Stimulated activated naive CD8-positive, alpha-beta T cell treated with anti-CD3 and anti-CD28 coated beads, Interleukin-15, Interleukin-2, amounts not matched to agents 100 ng/mL and 50 ng/mL, for 24 hours (primary cell): ENCODE measurements at regions not wholly inside any gene's neighbourhood (a gene's known extent, or its start where the extent isn't known, plus 50 kb on each side); places are given as distances from the start of the nearest gene placed in this dataset.

Experiments used
- H3K27ac Mint-ChIP-seq: one replicate; pipeline ENCODE4 v1.8.0; 2021; ENCODE audit warnings: mild to moderate bottlenecking, mixed read lengths
- H3K27me3 Mint-ChIP-seq: one replicate; pipeline ENCODE4 v1.8.0; 2021; ENCODE audit warnings: mixed read lengths
- H3K36me3 Mint-ChIP-seq: one replicate; pipeline ENCODE4 v1.8.0; 2021; ENCODE audit warnings: low read depth, mixed read lengths
- H3K4me1 Mint-ChIP-seq: one replicate; pipeline ENCODE4 v1.8.0; 2021; ENCODE audit warnings: low read depth, mixed read lengths
- H3K4me3 Mint-ChIP-seq: one replicate; pipeline ENCODE4 v1.8.0; 2021; ENCODE audit warnings: mild to moderate bottlenecking, mixed read lengths
- H3K9me3 Mint-ChIP-seq: one replicate; pipeline ENCODE4 v1.8.0; 2021; ENCODE audit warnings: mixed read lengths

DNA sequence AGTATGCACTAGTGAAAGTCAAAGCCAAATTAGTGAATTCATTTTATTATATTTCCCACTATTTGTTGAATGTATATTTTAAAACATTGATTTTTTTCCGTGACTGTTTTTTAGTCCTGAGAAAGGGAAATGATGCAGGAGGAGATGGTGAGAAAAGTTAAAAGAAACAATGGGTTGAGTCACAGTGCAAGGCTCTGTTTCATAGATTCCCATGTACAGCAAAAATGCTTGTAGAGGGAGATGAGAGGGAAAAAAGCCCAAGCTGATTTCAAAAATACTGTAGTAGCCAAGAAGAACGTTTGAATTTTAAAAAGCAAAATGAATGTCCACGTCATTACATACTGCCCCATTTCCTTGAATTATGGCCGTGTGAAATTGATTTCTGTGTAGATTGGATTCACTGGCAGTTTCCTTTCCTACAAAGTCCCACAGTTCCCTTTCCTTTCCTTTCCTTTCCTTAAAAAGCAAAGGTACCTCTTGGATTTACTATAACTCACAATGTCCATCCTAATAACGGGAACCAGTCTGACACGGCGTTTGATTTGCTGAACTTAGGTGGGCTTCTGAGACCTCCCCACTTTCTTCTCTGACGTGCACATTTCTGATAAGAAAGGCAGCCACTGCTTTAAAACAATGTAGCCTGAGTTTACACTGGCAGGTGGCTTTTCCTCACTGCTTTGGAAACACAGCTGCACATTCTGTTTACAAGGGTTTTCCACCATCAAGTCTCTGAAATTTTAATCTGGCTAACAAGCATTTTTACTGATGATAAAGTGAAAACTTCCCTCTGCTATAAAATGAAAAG is 63.7 kb downstream of the SPCS3 start:
- H3K4me3 Mint-ChIP-seq, result no peak overlapping the region
- no peaks in the 10 kb centered on the region for H3K4me1 Mint-ChIP-seq
- H3K27me3 Mint-ChIP-seq, result no peaks in the 10 kb centered on the region
- no peaks in the 10 kb centered on the region for H3K9me3 Mint-ChIP-seq
- no peak overlapping the region for H3K27ac Mint-ChIP-seq
- H3K36me3 Mint-ChIP-seq, result no peaks in the 10 kb centered on the region

GRCh38 chr4:176385601-176386000 is 65.8 kb downstream of the SPCS3 start:
- Mint-ChIP-seq H3K36me3 (no peaks in the 10 kb centered on the region), H3K27me3 (peaks cover 6% of the 10 kb centered on the region), H3K4me3 (no peak overlapping the region), H3K27ac (no peak overlapping the region), H3K9me3 (no peaks in the 10 kb centered on the region), H3K4me1 (no peaks in the 10 kb centered on the region)

DNA sequence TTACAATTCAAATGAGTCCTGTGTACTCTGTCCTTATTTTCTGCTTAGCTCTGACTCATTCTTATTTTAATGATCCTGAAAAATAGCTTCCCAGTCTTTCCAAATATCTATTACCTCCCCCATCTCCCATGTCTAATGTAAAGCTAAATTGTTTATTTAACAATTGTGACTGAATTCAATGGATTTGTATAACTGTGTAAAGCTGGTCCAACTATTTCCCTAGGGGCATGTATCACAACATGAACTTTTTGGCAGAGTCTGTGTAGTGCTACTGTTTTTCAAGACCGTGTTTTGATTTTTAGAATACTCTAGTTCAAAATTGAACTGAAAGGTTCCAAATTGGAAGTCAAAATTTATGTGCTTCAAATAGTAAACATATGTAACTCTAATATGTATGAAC is 67.8 kb downstream of the SPCS3 start:
- Mint-ChIP-seq H3K4me1 (no peaks in the 10 kb centered on the region), H3K27me3 (peaks cover 6% of the 10 kb centered on the region), H3K36me3 (no peaks in the 10 kb centered on the region), H3K4me3 (no peak overlapping the region), H3K9me3 (no peaks in the 10 kb centered on the region), H3K27ac (no peak overlapping the region)

DNA sequence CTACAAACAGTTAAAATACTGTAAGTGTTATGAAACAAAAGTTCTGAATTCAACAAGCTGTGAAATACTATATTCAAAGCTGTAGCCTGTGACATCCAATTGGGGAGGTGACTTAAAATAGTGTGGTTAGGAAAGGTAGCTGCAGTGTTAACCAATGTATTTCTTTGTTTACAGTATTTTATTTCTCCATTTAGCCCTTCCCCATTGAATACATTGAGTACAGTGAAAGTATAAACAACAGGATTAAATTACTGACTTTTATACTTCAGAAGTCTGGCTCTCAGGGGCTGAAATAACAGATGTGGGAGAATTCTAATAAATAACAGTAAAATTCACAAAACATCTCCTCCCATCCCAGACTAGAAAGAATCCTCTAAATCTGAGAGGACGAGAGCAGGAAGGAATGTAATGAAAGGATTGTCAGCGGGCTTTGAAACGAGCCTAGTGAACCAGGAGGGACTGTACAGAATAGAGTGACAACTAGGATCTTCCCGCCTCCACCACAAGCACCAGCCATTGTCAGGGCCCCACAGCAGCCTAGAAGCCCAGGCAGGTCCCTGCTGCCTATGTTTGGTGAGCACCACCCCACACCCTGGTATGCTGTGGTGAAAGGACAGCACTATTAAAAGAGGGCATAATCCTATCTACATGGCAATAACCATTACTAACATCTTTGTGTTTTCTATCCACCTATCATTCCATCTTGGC is 73.7 kb downstream of the SPCS3 start:
- Mint-ChIP-seq H3K9me3 (no peaks in the 10 kb centered on the region), H3K36me3 (no peaks in the 10 kb centered on the region), H3K4me3 (no peak overlapping the region), H3K4me1 (no peaks in the 10 kb centered on the region), H3K27me3 (peaks cover 6% of the 10 kb centered on the region), H3K27ac (no peak overlapping the region)

DNA sequence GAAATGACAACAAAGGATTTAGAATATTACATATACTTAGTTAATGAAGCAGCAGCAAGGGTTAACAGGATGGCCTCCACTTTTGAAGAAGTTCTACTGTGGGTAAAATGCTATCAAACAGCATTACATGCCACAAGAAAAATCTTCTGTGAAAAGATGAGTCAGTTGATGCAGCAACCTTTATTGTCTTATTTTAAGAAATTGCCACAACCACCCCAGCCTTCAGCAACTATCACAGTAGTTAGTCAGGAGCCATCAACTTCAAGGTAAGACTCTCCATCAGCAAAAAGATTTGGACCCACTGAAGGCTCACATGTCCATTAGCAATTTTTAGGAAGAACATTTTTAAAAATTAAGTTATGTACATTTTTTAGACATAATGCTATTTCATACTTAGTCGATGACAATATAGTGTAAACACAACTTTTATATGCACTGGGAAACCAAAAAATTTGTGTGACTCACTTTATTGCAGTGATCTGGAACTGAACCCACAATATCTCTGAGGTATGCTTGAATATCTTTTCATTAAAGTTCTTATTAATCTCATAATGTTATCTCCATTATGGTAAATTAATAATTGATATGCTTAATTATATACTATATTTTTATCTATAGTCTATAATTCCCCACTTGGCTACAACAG is 81.2 kb downstream of the SPCS3 start:
- H3K4me1 Mint-ChIP-seq, result no peaks in the 10 kb centered on the region
- no peaks in the 10 kb centered on the region for H3K27me3 Mint-ChIP-seq
- no peak overlapping the region for H3K27ac Mint-ChIP-seq
- H3K4me3 Mint-ChIP-seq, result no peak overlapping the region
- no peaks in the 10 kb centered on the region for H3K9me3 Mint-ChIP-seq
- H3K36me3 Mint-ChIP-seq, result no peaks in the 10 kb centered on the region

DNA sequence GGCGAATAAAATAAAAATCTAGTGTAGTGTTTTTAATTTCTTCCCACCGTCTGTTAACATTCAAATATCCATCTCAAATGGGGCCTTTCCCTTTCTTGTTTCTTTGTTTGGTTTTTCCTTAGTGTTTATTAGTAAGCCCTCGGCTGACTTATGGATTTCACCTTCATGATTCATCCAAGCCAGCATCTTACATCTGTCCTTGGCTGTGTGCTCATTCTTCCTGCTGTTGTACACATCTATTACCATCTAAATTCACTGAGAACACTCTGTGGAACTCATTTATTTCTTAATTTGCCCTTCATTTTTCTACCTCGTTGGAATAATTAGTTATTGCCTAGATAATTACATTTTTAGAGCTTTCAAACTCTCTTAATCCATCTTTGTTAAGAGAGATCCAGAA is 84.9 kb downstream of the SPCS3 start:
- Mint-ChIP-seq H3K9me3 (no peaks in the 10 kb centered on the region), H3K27ac (no peak overlapping the region), H3K4me1 (no peaks in the 10 kb centered on the region), H3K27me3 (no peaks in the 10 kb centered on the region), H3K36me3 (no peaks in the 10 kb centered on the region), H3K4me3 (no peak overlapping the region)

- no peaks in the 10 kb centered on the region for H3K36me3 Mint-ChIP-seq
- H3K27ac Mint-ChIP-seq, result no peak overlapping the region
- H3K27me3 Mint-ChIP-seq, result no peaks in the 10 kb centered on the region
- H3K4me3 Mint-ChIP-seq, result no peak overlapping the region
- H3K4me1 Mint-ChIP-seq, result no peaks in the 10 kb centered on the region
- H3K9me3 Mint-ChIP-seq, result no peaks in the 10 kb centered on the region
Measured at GRCh38 chr4:176406297-176406696, 86.5 kb downstream of the SPCS3 start.

- peaks cover 3% of the 10 kb centered on the region for H3K9me3 Mint-ChIP-seq
- H3K4me1 Mint-ChIP-seq, result no peaks in the 10 kb centered on the region
- no peaks in the 10 kb centered on the region for H3K27me3 Mint-ChIP-seq
Measured at GRCh38 chr4:176406736-176407135, 87.0 kb downstream of the SPCS3 start.

DNA sequence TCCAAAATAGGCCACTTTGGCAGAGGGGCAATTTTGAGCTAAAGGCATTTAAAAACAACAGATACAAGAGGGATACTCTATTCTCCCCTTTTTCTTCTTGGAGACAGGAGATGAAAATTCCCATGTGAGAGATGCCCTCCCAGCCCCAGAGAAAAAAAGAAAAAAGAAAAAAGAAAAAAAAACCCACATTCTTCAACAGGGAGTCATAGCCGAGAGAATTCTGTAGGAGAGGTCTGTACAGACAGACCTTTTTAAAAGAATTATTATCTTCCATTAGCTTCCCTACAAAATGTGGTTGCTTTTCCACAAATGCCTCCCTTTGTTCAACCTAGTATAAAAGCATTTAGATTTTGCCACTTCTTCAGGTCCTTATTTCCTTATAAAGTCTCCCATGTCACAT is 89.9 kb downstream of the SPCS3 start:
- Mint-ChIP-seq H3K27me3 (no peaks in the 10 kb centered on the region), H3K27ac (no peak overlapping the region), H3K9me3 (peaks cover 3% of the 10 kb centered on the region), H3K36me3 (no peaks in the 10 kb centered on the region), H3K4me3 (no peak overlapping the region), H3K4me1 (no peaks in the 10 kb centered on the region)

More at GRCh38 chr4:176406736-176407135, 87.0 kb downstream of the SPCS3 start:
- no peaks in the 10 kb centered on the region for H3K36me3 Mint-ChIP-seq
- H3K4me3 Mint-ChIP-seq, result no peak overlapping the region
- H3K27ac Mint-ChIP-seq, result no peak overlapping the region

- Mint-ChIP-seq H3K9me3 (peaks cover 3% of the 10 kb centered on the region), H3K36me3 (no peaks in the 10 kb centered on the region), H3K27ac (no peak overlapping the region)
Measured at GRCh38 chr4:176413171-176413570, 93.4 kb downstream of the SPCS3 start.

DNA sequence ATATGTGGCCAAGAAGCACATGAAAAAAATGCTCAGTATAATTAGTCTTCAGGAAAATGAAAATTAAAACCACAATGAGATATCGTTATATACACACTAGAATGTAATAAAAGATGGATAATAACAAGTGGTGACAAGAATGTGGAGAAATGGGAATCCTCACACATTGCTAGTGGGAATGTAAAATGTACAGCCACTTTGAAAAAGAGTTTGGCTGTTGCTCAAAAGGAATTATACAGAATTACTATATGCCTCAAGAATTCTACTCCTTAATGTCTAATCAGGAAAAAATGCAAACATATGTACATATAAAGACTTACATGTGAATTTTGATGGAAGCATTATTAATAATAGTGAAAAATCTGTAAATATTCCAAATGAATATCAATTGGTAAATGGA is 102.2 kb downstream of the SPCS3 start:
- no peak overlapping the region for H3K27ac Mint-ChIP-seq
- H3K36me3 Mint-ChIP-seq, result no peaks in the 10 kb centered on the region

More at GRCh38 chr4:176413171-176413570, 93.4 kb downstream of the SPCS3 start:
- Mint-ChIP-seq H3K27me3 (peaks cover 9% of the 10 kb centered on the region), H3K4me1 (no peaks in the 10 kb centered on the region), H3K4me3 (no peak overlapping the region)

GRCh38 chr4:176422511-176422910 is 102.7 kb downstream of the SPCS3 start:
- no peaks in the 10 kb centered on the region for H3K4me1 Mint-ChIP-seq
- H3K27ac Mint-ChIP-seq, result no peak overlapping the region
- peaks cover 4% of the 10 kb centered on the region for H3K27me3 Mint-ChIP-seq
- no peaks in the 10 kb centered on the region for H3K36me3 Mint-ChIP-seq
- H3K4me3 Mint-ChIP-seq, result no peak overlapping the region
- H3K9me3 Mint-ChIP-seq, result no peaks in the 10 kb centered on the region

More for the DNA sequence above, 102.2 kb downstream of the SPCS3 start:
- H3K27me3 Mint-ChIP-seq, result peaks cover 8% of the 10 kb centered on the region
- no peaks in the 10 kb centered on the region for H3K9me3 Mint-ChIP-seq
- no peaks in the 10 kb centered on the region for H3K4me1 Mint-ChIP-seq
- no peak overlapping the region for H3K4me3 Mint-ChIP-seq

DNA sequence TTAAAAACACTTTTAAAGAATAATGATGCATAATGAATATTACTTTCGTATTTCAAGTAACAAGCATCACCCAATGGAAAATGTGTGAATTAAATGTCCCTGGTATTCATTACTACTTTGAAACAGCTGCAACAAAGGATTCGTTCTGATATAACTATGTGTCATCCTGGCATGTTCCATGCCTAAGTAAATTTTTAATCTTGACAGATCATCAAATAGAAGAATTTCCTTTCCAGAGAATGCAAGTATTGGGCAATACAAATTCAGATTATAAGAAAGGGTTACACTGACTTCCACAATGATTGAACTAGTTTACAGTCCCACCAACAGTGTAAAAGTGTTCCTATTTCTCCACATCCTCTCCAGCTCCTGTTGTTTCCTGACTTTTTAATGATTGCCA is 105.3 kb downstream of the SPCS3 start:
- Mint-ChIP-seq H3K27me3 (no peaks in the 10 kb centered on the region), H3K9me3 (no peaks in the 10 kb centered on the region), H3K27ac (no peak overlapping the region), H3K4me1 (no peaks in the 10 kb centered on the region), H3K36me3 (no peaks in the 10 kb centered on the region), H3K4me3 (no peak overlapping the region)

DNA sequence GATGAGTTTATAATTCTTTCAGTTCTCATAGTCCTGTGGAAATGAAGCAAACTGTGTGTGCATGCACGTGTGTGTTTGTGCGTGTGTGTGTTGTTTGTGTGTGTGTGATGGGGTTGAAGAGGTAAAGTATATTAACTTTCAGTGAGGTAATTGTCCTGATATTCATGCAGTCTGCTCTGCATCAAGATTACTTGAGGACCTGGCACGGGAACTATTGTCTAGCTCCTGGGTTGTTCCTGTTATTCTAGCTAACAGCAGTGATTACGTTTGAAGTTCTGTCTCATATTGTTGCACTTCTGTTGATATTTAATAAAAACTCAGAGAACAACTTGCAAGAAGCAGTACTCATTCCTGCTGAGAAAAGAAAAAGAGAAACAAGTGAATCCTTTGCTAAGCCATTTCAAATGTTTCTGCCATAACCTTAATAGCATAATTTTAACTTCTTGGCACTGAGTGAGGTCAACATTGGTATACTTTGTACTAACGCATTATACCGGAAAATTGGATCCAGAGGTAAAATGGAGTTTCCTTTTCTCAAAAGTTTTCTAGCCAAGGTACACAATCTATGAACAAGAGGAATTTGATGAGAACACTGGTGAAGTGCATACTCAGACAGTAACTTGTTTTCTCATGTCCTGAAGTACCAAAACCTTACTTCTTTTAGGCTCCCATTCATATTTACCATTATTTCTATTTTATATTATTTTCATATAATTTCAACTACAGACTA is 113.2 kb downstream of the SPCS3 start:
- Mint-ChIP-seq H3K4me3 (no peak overlapping the region), H3K4me1 (peaks cover 6% of the 10 kb centered on the region), H3K27ac (no peak overlapping the region), H3K27me3 (no peaks in the 10 kb centered on the region), H3K9me3 (no peaks in the 10 kb centered on the region), H3K36me3 (no peaks in the 10 kb centered on the region)

DNA sequence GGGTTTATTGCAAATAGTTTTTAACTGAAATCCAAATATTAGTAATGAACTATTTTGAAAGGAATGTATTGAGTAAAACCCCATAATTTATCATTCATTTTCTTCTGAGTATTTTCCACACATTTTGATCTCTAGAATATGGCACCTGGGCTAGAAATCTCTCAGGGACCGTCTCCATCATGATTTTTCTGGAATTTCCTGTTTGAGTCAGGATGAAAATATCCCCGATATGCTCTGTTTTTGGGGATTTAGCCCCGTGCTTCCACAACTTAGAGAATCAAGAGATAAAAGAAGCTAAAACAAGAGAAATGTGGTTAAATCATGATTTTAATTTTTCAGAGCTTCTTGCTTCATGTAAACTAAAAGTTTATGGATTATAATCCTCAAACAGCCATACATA is 114.2 kb downstream of the SPCS3 start:
- H3K4me1 Mint-ChIP-seq, result peaks cover 6% of the 10 kb centered on the region
- no peaks in the 10 kb centered on the region for H3K9me3 Mint-ChIP-seq
- H3K4me3 Mint-ChIP-seq, result no peak overlapping the region
- H3K36me3 Mint-ChIP-seq, result no peaks in the 10 kb centered on the region
- H3K27ac Mint-ChIP-seq, result no peak overlapping the region
- H3K27me3 Mint-ChIP-seq, result no peaks in the 10 kb centered on the region
